ENCODE measurements at regions not wholly inside any gene's neighbourhood (a gene's known extent, or its start where the extent isn't known, plus 50 kb on each side); places are given as distances from the start of the nearest gene placed in this dataset.

- no peak for TF ChIP-seq CTCF (IDR thresholded peaks at IDR 0.05)
- H3K27me3 Mint-ChIP-seq (ENCODE audit: insufficient read depth) = no peaks in the 10 kb centered on the region; the same call in 1 of the 2 replicates
- H3K9me3 Mint-ChIP-seq = 0 out of 2 replicates have a peak, but pooled peaks cover 3% of the 10 kb centered on the region
- H3K27ac Mint-ChIP-seq = peak overlapping the region; percentile 52; the same call in 1 of the 2 replicates
- H3K4me3 Mint-ChIP-seq = no peak overlapping the region
- H3K4me1 Mint-ChIP-seq (ENCODE audit: low read depth) = peaks cover 44% of the 10 kb centered on the region
- DNase-seq = no peak
- H3K36me3 Mint-ChIP-seq (ENCODE audit: low read depth) = peaks cover 10% of the 10 kb centered on the region; the same call in 1 of the 2 replicates
Measured at GRCh38 chr7:46565253-46566096, 644.4 kb upstream of the IGFBP3 start.

- H3K4me1 Mint-ChIP-seq (ENCODE audit: low read depth) = peaks cover 43% of the 10 kb centered on the region
- peak overlapping the region; percentile 47 for H3K27ac Mint-ChIP-seq
- no peak for TF ChIP-seq CTCF (IDR thresholded peaks at IDR 0.05)
- peaks cover 13% of the 10 kb centered on the region; the same call in 1 of the 2 replicates for H3K36me3 Mint-ChIP-seq (ENCODE audit: low read depth)
- H3K9me3 Mint-ChIP-seq = 0 out of 2 replicates have a peak, but pooled peaks cover 3% of the 10 kb centered on the region
- DNase-seq = peak; percentile 61
- no peak overlapping the region; the same call in 1 of the 2 replicates for H3K4me3 Mint-ChIP-seq
- H3K27me3 Mint-ChIP-seq (ENCODE audit: insufficient read depth) = no peaks in the 10 kb centered on the region
Measured at GRCh38 chr7:46559194-46559832, 638.2 kb upstream of the IGFBP3 start.

- no peaks in the 10 kb centered on the region for H3K27me3 Mint-ChIP-seq (ENCODE audit: insufficient read depth)
- H3K9me3 Mint-ChIP-seq = 0 out of 2 replicates have a peak, but pooled peaks cover 3% of the 10 kb centered on the region
- TF ChIP-seq CTCF (IDR thresholded peaks at IDR 0.05) = no peak
- peak; percentile 21 for DNase-seq
- H3K4me1 Mint-ChIP-seq (ENCODE audit: low read depth) = peaks cover 45% of the 10 kb centered on the region
- H3K36me3 Mint-ChIP-seq (ENCODE audit: low read depth) = peaks cover 13% of the 10 kb centered on the region; the same call in 1 of the 2 replicates
- H3K27ac Mint-ChIP-seq = peak overlapping the region; percentile 47
- no peak overlapping the region; the same call in 1 of the 2 replicates for H3K4me3 Mint-ChIP-seq
Measured at GRCh38 chr7:46558482-46559193, 637.6 kb upstream of the IGFBP3 start.

GRCh38 chr7:46557781-46558180 is 636.7 kb upstream of the IGFBP3 start:
- peak overlapping the region; percentile 47 for H3K27ac Mint-ChIP-seq
- H3K27me3 Mint-ChIP-seq (ENCODE audit: insufficient read depth) = no peaks in the 10 kb centered on the region
- H3K4me3 Mint-ChIP-seq = no peak overlapping the region
- H3K36me3 Mint-ChIP-seq (ENCODE audit: low read depth) = peaks cover 13% of the 10 kb centered on the region; the same call in 1 of the 2 replicates
- 0 out of 2 replicates have a peak, but pooled peaks cover 3% of the 10 kb centered on the region for H3K9me3 Mint-ChIP-seq
- TF ChIP-seq CTCF (IDR thresholded peaks at IDR 0.05) = no peak
- H3K4me1 Mint-ChIP-seq (ENCODE audit: low read depth) = peaks cover 45% of the 10 kb centered on the region
- DNase-seq = no peak

- Mint-ChIP-seq H3K27me3 (ENCODE audit: insufficient read depth) (no peaks in the 10 kb centered on the region), H3K36me3 (ENCODE audit: low read depth) (peaks cover 13% of the 10 kb centered on the region; the same call in 1 of the 2 replicates), H3K4me1 (ENCODE audit: low read depth) (peaks cover 45% of the 10 kb centered on the region), H3K4me3 (no peak overlapping the region), H3K27ac (no peak overlapping the region), H3K9me3 (0 out of 2 replicates have a peak, but pooled peaks cover 3% of the 10 kb centered on the region)
- DNase-seq = no peak
- TF ChIP-seq CTCF (IDR thresholded peaks at IDR 0.05) = no peak
Measured at GRCh38 chr7:46557295-46557711, 636.2 kb upstream of the IGFBP3 start.
